Islet of Langerhans (tissue), 1 donor: ENCODE measurements at regions not wholly inside any gene's neighbourhood (a gene's known extent, or its start where the extent isn't known, plus 50 kb on each side); places are given as distances from the start of the nearest gene placed in this dataset.

Source experiments
- FAIRE-seq: peaks from one replicate; lab custom pipeline; 2011; peaks lifted over from hg19 to GRCh38; lab: Jason Lieb, UNC

GRCh38 chr18:51943281-51943680 lies 396.7 kb upstream of the DCC start:
- no peak for FAIRE-seq

GRCh38 chr18:51946946-51947345 lies 393.1 kb upstream of the DCC start:
- no peak for FAIRE-seq

- no peak for FAIRE-seq
Observed at GRCh38 chr18:51952844-51953243, 387.2 kb upstream of the DCC start.

- no peak for FAIRE-seq
Observed at GRCh38 chr18:51953521-51953920, 386.5 kb upstream of the DCC start.

- FAIRE-seq: no peak
Observed at GRCh38 chr18:51955136-51955535, 384.9 kb upstream of the DCC start.

GRCh38 chr18:51957001-51957400 lies 383.0 kb upstream of the DCC start:
- FAIRE-seq: no peak

- no peak for FAIRE-seq
Observed at GRCh38 chr18:51980101-51980500, 359.9 kb upstream of the DCC start.

GRCh38 chr18:51988277-51988676 lies 351.7 kb upstream of the DCC start:
- no peak for FAIRE-seq

GRCh38 chr18:51997129-51997528 lies 342.9 kb upstream of the DCC start:
- FAIRE-seq: no peak

GRCh38 chr18:51998066-51998465 lies 341.9 kb upstream of the DCC start:
- no peak for FAIRE-seq

- FAIRE-seq: no peak
Observed at GRCh38 chr18:51998711-51999110, 341.3 kb upstream of the DCC start.

- no peak for FAIRE-seq
Observed at GRCh38 chr18:51999351-51999750, 340.6 kb upstream of the DCC start.

GRCh38 chr18:52000435-52000834 lies 339.6 kb upstream of the DCC start:
- no peak for FAIRE-seq

GRCh38 chr18:52001106-52001505 lies 338.9 kb upstream of the DCC start:
- FAIRE-seq: no peak

- FAIRE-seq: no peak
Observed at GRCh38 chr18:52002600-52002999, 337.4 kb upstream of the DCC start.

GRCh38 chr18:52007105-52007504 lies 332.9 kb upstream of the DCC start:
- FAIRE-seq: no peak

GRCh38 chr18:52008330-52008729 lies 331.7 kb upstream of the DCC start:
- FAIRE-seq: no peak

- no peak for FAIRE-seq
Observed at GRCh38 chr18:52008736-52009135, 331.3 kb upstream of the DCC start.

- FAIRE-seq: no peak
Observed at GRCh38 chr18:52009958-52010357, 330.0 kb upstream of the DCC start.

- no peak for FAIRE-seq
Observed at GRCh38 chr18:52045946-52046675, 293.9 kb upstream of the DCC start.

- FAIRE-seq: no peak
Observed at GRCh38 chr18:52046842-52047241, 293.2 kb upstream of the DCC start.

- FAIRE-seq: no peak
Observed at GRCh38 chr18:52054324-52054723, 285.7 kb upstream of the DCC start.

GRCh38 chr18:52060607-52061304 lies 279.2 kb upstream of the DCC start:
- FAIRE-seq: no peak

GRCh38 chr18:52063923-52064322 lies 276.1 kb upstream of the DCC start:
- no peak for FAIRE-seq
